Heart right ventricle (tissue), 16 donors: ENCODE measurements at regions not wholly inside any gene's neighbourhood (a gene's known extent, or its start where the extent isn't known, plus 50 kb on each side); places are given as distances from the start of the nearest gene placed in this dataset.

Experiments
- ATAC-seq, 8 donors: fragments of 200-7000 bp; cut with Tn5 transposase; one replicate each; pipeline ENCODE4 v1.9.1; 2020; ENCODE audit warnings: mild to moderate bottlenecking in 8 of 8, moderate library complexity in 8 of 8, moderate number of reproducible peaks in 1 of 8
- DNase-seq, 2 donors: peaks; one replicate each; pipeline ENCODE4 v3.0.0-alpha.2; 2020
- H3K27ac ChIP-seq, 10 donors: fragments of 200-600 bp; sonication (generic) in 2 of 10; one replicate each; pipeline versions ENCODE4 v1.5.0 to v1.8.0; 2020 to 2022; ENCODE audit warnings: mild to moderate bottlenecking in 3 of 10
- H3K27me3 ChIP-seq, 7 donors: fragments of 200-600 bp; one replicate each; pipeline ENCODE4 v1.8.0; 2021 to 2022; ENCODE audit warnings: mild to moderate bottlenecking in 2 of 7
- H3K36me3 ChIP-seq, 9 donors: fragments of 200-600 bp; sonication (generic) in 1 of 9; one replicate each; pipeline versions ENCODE4 v1.5.0 to v1.8.0; 2020 to 2022; ENCODE audit warnings: mild to moderate bottlenecking in 2 of 9
- H3K4me1 ChIP-seq, 9 donors: fragments of 200-600 bp; sonication (generic) in 1 of 9; one replicate each; pipeline versions ENCODE4 v1.5.0 to v1.8.0; 2020 to 2022; ENCODE audit warnings: mild to moderate bottlenecking in 4 of 9
- H3K4me3 ChIP-seq, 10 donors: fragments of 200-600 bp; sonication (generic) in 2 of 10; one replicate each; pipeline versions ENCODE4 v1.5.0 to v1.8.0; 2020 to 2022; ENCODE audit warnings: mild to moderate bottlenecking in 7 of 10, moderate library complexity in 2 of 10
- H3K9me3 ChIP-seq, 11 donors: fragments of 200-600 bp in 10 of 11; sonication (generic) in 2 of 11; one replicate each; pipeline versions ENCODE4 v1.5.0 to v1.8.0; 2013 to 2022; ENCODE audit warnings: mild to moderate bottlenecking in 2 of 11, control low read depth in 1 of 11, moderate library complexity in 1 of 11
- CTCF ChIP-seq, 9 donors: fragments of 200-600 bp; sonication (generic) in 2 of 9; IDR thresholded peaks; one replicate each; pipeline versions ENCODE4 v1.5.0 to v1.8.0; 2021 to 2022; ENCODE audit warnings: antibody characterized with exemption in 9 of 9, mild to moderate bottlenecking in 5 of 9, moderate library complexity in 1 of 9
- WGBS, 2 donors: extraction: QIAGEN DNeasy Blood & Tissue Kit; methylation state at CpG; one replicate each; pipeline ENCODE4 v1.1.7; 2013; ENCODE audit warnings: inconsistent platforms in 1 of 2; 5-methylcytosine and 5-hydroxymethylcytosine counted together
- intact Hi-C, 10 donors: fragments of 100-400 bp; cut with DNase I; formaldehyde crosslinking; loops; one replicate each; pipeline versions ENCODE4 v1.11.1 to v1.14.2; 2022
- donor health status: Arrhythmogenic right ventricular cardiomyopathy.
- donor health status: ischemic (EF 13 %, LVEDD 7.1; RV severe dilation, severe dysfunction).
- donor health status: healthy with polysubstance abuse.
- donor health status: DM: no; HTN: yes; CAD: no.
- donor health status: DM: no; HTN: no; CAD: no.
- donor health status: ischemic (EF 25% LVEDD 6.9; RV normal size, moderate dysfunction).
- donor health status: ischemic (EF 25% LVEDD 5.7; RV mildly dilated, moderate dysfunction).
- donor health status: healthy.
- donor health status: DM: yes; HTN: yes; CAD: no.
- donor health status: Ischemic cardiomyopathy.
- donor health status: ischemic (EF 35%, LVEDD 5.7; RV mildly dilated, moderate dysfunction).
- donor health status: nonischemic (EF 11% LVEDD 7.7; RV severe dilation, severe dysfunction).
- donor health status: DM: yes; HTN: yes; CAD: no.
- donor health status: PGD.
- donor health status: ischemic (EF 29% LVEDD 5.4; RV normal size, mild dysfunction).
- donor health status: nonischemic (EF 23%, LVEDD 6.1; RV moderate dilation, normal function).

- Histone ChIP-seq H3K36me3 (no peaks in the 10 kb centered on the region), H3K27ac (peak overlapping the region in 5 of 10 donors; percentile 40 to 62 (median 44)), H3K4me1 (peaks cover 6 to 26% (median 14%) of the 10 kb centered on the region in 9 donors), H3K9me3 (no peaks in the 10 kb centered on the region), H3K27me3 (peaks cover 0 to 45% (median 28%) of the 10 kb centered on the region in 7 donors), H3K4me3 (no peak overlapping the region)
- ATAC-seq = peak in 3 of 8 donors; percentile 6 to 36 (median 19)
- WGBS, 2 donors = 72 to 79% methylated on average over 17 of the region's 17 CpGs
- intact Hi-C loops = loop anchor here in 1 of 10 donors (10.0 kb wide), 1 partner anchor 173 kb away; no protein-coding TSS in a partner anchor
- no peak for TF ChIP-seq CTCF (IDR thresholded peaks at IDR 0.05)
- peak in 1 of 2 donors; percentile 48 for DNase-seq
These were observed 102.9 kb upstream of the FGF3 start for GRCh38 chr11:69922015-69922595.

GRCh38 chr11:69922596-69923111 is 103.4 kb upstream of the FGF3 start:
- intact Hi-C loops = loop anchor here in 1 of 10 donors (10.0 kb wide), 1 partner anchor 172 kb away; no protein-coding TSS in a partner anchor
- no peak for TF ChIP-seq CTCF (IDR thresholded peaks at IDR 0.05)

DNA sequence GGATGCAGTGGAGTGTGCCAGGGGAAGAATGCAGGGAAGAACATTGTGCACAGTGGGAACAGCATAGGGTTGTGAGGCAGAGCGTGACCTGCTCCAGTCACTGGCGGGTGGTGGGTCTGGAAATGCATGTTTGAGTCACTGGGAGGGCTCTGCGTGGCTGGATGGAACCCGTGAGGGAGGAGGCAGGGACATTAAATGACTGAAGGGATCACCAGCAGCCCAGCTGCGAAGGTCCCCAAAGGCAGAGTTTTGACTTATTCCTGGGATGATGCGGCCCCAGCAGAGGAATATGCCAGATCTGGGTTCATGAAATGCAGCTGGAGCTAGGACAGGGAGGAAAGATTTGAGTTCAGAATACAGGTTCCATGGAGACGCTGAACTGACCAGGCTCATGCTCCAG is 104.0 kb upstream of the FGF3 start:
- H3K27ac ChIP-seq = peak overlapping the region in 2 of 10 donors; percentile 27 to 60
- 79 to 87% methylated on average over 7 of the region's 7 CpGs for WGBS, 2 donors

More at GRCh38 chr11:69922596-69923111, 103.4 kb upstream of the FGF3 start:
- no peaks in the 10 kb centered on the region for H3K36me3 ChIP-seq
- peaks cover 6 to 26% (median 14%) of the 10 kb centered on the region in 9 donors for H3K4me1 ChIP-seq
- no peak for DNase-seq
- peaks cover 0 to 49% (median 30%) of the 10 kb centered on the region in 7 donors for H3K27me3 ChIP-seq
- 96 to 98% methylated on average over 14 of the region's 14 CpGs for WGBS, 2 donors
- H3K9me3 ChIP-seq = no peaks in the 10 kb centered on the region
- ATAC-seq = no peak
- peak overlapping the region in 5 of 10 donors; percentile 3 to 60 (median 44) for H3K27ac ChIP-seq
- no peak overlapping the region for H3K4me3 ChIP-seq

More for the DNA sequence above, 104.0 kb upstream of the FGF3 start:
- DNase-seq (no peak), ATAC-seq (no peak)
- no peak for TF ChIP-seq CTCF (IDR thresholded peaks at IDR 0.05)
- intact Hi-C loops = loop anchor here in 1 of 10 donors (10.0 kb wide), 1 partner anchor 172 kb away; no protein-coding TSS in a partner anchor
- Histone ChIP-seq H3K4me3 (no peak overlapping the region), H3K27me3 (peaks cover 0 to 53% (median 34%) of the 10 kb centered on the region in 7 donors), H3K9me3 (no peaks in the 10 kb centered on the region), H3K36me3 (no peaks in the 10 kb centered on the region), H3K4me1 (peaks cover 5 to 24% (median 12%) of the 10 kb centered on the region in 9 donors)
